ENCODE measurements at regions not wholly inside any gene's neighbourhood (a gene's known extent, or its start where the extent isn't known, plus 50 kb on each side); places are given as distances from the start of the nearest gene placed in this dataset.

GRCh38 chr12:78580296-78580695, 284.3 kb upstream of the SYT1 start:
- H3K4me1 ChIP-seq (ENCODE audit: control insufficient read depth, extremely low read depth, insufficient read depth, low read length) = no peaks in the 10 kb centered on the region
- H3K79me2 ChIP-seq (ENCODE audit: control insufficient read depth, insufficient read depth, low read length) = no peaks in the 10 kb centered on the region
- H3K4me3 ChIP-seq (replicated peaks in 1 of 3; ENCODE audit: insufficient read depth in 1 of 3, low read depth in 1 of 3, low read length in 3 of 3) = no peak overlapping the region
- no peak overlapping the region for H3K4me2 ChIP-seq (ENCODE audit: insufficient read depth, low read length)
- peak; percentile 8 for DNase-seq (ENCODE audit: low read depth, low spot score)
- FAIRE-seq = no peak
- no peak for TF ChIP-seq FOS (IDR thresholded peaks at IDR 0.05; ENCODE audit: borderline replicate concordance, insufficient read depth, low read length)
- TF ChIP-seq, protein P1, sequence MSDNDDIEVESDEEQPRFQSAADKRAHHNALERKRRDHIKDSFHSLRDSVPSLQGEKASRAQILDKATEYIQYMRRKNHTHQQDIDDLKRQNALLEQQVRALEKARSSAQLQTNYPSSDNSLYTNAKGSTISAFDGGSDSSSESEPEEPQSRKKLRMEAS (IDR thresholded peaks at IDR 0.05; ENCODE audit: insufficient read depth, insufficient read length) = no peak
- no peak for TF ChIP-seq POLR2A (IDR thresholded peaks at IDR 0.05; ENCODE audit: low read depth, low read length)
- TF ChIP-seq GATA2 (IDR thresholded peaks at IDR 0.05; ENCODE audit: insufficient read depth, insufficient read length, low read depth, low read length) = no peak
- TF ChIP-seq MYC (IDR thresholded peaks at IDR 0.05; ENCODE audit: low read depth, low read length) = no peak
- TF ChIP-seq EZH2 (IDR thresholded peaks at IDR 0.05; ENCODE audit: borderline replicate concordance, low read depth, low read length, severe bottlenecking) = no peak
- H3K9me3 ChIP-seq (replicated peaks; ENCODE audit: control insufficient read depth, insufficient read depth, low read length) = no peaks in the 10 kb centered on the region
- no peaks in the 10 kb centered on the region for H4K20me1 ChIP-seq (replicated peaks; ENCODE audit: control insufficient read depth, extremely low read depth, insufficient read depth, low read length)
- H3K36me3 ChIP-seq (ENCODE audit: control insufficient read depth in 2 of 2, extremely low read depth in 1 of 2, insufficient read depth in 2 of 2, low read length in 2 of 2) = no peaks in the 10 kb centered on the region
- intact Hi-C loops (cut with micrococcal nuclease) (no loop called here), dilution Hi-C loops (cut with MboI; ENCODE audit: extremely low pct_ligation_motif_present, low sequenced_read_pairs) (no loop called here)
- H2AFZ ChIP-seq (ENCODE audit: low read depth, low read length) = no peak overlapping the region
- no peaks in the 10 kb centered on the region for H3K9me1 ChIP-seq (replicated peaks; ENCODE audit: control insufficient read depth, extremely low read depth, insufficient read depth, low read length)
- CTCF ChIA-PET = no interaction called here
- H3K9ac ChIP-seq (replicated peaks; ENCODE audit: extremely low read depth, insufficient read depth, low read length) = no peak overlapping the region
- POLR2A ChIA-PET = no interaction called here
- no peak overlapping the region for H3K27ac ChIP-seq (ENCODE audit: insufficient read depth, low read depth, low read length)
- no TSS peak for BruUV-seq (replicated peaks)
- no peaks in the 10 kb centered on the region for H3K27me3 ChIP-seq (ENCODE audit: control insufficient read depth in 2 of 2, insufficient read depth in 2 of 2, low read length in 2 of 2)

GRCh38 chr12:78584695-78585094, 279.9 kb upstream of the SYT1 start:
- BruUV-seq (replicated peaks) = no TSS peak
- no peak overlapping the region for H3K4me3 ChIP-seq (replicated peaks in 1 of 3; ENCODE audit: insufficient read depth in 1 of 3, low read depth in 1 of 3, low read length in 3 of 3)
- H3K36me3 ChIP-seq (ENCODE audit: control insufficient read depth in 2 of 2, extremely low read depth in 1 of 2, insufficient read depth in 2 of 2, low read length in 2 of 2) = no peaks in the 10 kb centered on the region
- ChIA-PET CTCF (no interaction called here), POLR2A (no interaction called here)
- no peaks in the 10 kb centered on the region for H3K9me1 ChIP-seq (replicated peaks; ENCODE audit: control insufficient read depth, extremely low read depth, insufficient read depth, low read length)
- H3K9ac ChIP-seq (replicated peaks; ENCODE audit: extremely low read depth, insufficient read depth, low read length) = no peak overlapping the region
- DNase-seq (ENCODE audit: low read depth, low spot score) (no peak), FAIRE-seq (no peak)
- no peaks in the 10 kb centered on the region for H3K79me2 ChIP-seq (ENCODE audit: control insufficient read depth, insufficient read depth, low read length)
- no peaks in the 10 kb centered on the region for H3K4me1 ChIP-seq (ENCODE audit: control insufficient read depth, extremely low read depth, insufficient read depth, low read length)
- intact Hi-C loops (cut with micrococcal nuclease) = no loop called here
- H2AFZ ChIP-seq (ENCODE audit: low read depth, low read length) = no peak overlapping the region
- TF ChIP-seq POLR2AphosphoS5 (IDR thresholded peaks at IDR 0.05; ENCODE audit: insufficient read depth, low read depth, low read length) (no peak), GATA2 (IDR thresholded peaks at IDR 0.05; ENCODE audit: insufficient read depth, insufficient read length, low read depth, low read length) (no peak), EZH2 (IDR thresholded peaks at IDR 0.05; ENCODE audit: borderline replicate concordance, low read depth, low read length, severe bottlenecking) (no peak), POLR2A (IDR thresholded peaks at IDR 0.05; ENCODE audit: low read depth, low read length) (no peak), FOS (IDR thresholded peaks at IDR 0.05; ENCODE audit: borderline replicate concordance, insufficient read depth, low read length) (no peak), JUN (IDR thresholded peaks at IDR 0.05; ENCODE audit: borderline replicate concordance, insufficient read depth, insufficient read length, low read depth) (no peak), MYC (IDR thresholded peaks at IDR 0.05; ENCODE audit: low read depth, low read length) (no peak)
- TF ChIP-seq, protein P1 (IDR thresholded peaks at IDR 0.05; ENCODE audit: insufficient read depth, insufficient read length) = no peak
- TF ChIP-seq, protein P2, sequence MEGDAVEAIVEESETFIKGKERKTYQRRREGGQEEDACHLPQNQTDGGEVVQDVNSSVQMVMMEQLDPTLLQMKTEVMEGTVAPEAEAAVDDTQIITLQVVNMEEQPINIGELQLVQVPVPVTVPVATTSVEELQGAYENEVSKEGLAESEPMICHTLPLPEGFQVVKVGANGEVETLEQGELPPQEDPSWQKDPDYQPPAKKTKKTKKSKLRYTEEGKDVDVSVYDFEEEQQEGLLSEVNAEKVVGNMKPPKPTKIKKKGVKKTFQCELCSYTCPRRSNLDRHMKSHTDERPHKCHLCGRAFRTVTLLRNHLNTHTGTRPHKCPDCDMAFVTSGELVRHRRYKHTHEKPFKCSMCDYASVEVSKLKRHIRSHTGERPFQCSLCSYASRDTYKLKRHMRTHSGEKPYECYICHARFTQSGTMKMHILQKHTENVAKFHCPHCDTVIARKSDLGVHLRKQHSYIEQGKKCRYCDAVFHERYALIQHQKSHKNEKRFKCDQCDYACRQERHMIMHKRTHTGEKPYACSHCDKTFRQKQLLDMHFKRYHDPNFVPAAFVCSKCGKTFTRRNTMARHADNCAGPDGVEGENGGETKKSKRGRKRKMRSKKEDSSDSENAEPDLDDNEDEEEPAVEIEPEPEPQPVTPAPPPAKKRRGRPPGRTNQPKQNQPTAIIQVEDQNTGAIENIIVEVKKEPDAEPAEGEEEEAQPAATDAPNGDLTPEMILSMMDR (IDR thresholded peaks at IDR 0.05; ENCODE audit: extremely low read depth in 1 of 2, insufficient read depth in 1 of 2, low read depth in 1 of 2, low read length in 2 of 2) = no peak
- no peaks in the 10 kb centered on the region for H3K27me3 ChIP-seq (ENCODE audit: control insufficient read depth in 2 of 2, insufficient read depth in 2 of 2, low read length in 2 of 2)
- H3K9me3 ChIP-seq (replicated peaks; ENCODE audit: control insufficient read depth, insufficient read depth, low read length) = no peaks in the 10 kb centered on the region
- H4K20me1 ChIP-seq (replicated peaks; ENCODE audit: control insufficient read depth, extremely low read depth, insufficient read depth, low read length) = no peaks in the 10 kb centered on the region
- dilution Hi-C loops (cut with MboI; ENCODE audit: extremely low pct_ligation_motif_present, low sequenced_read_pairs) = no loop called here
- H3K4me2 ChIP-seq (ENCODE audit: insufficient read depth, low read length) = no peak overlapping the region
- H3K27ac ChIP-seq (ENCODE audit: insufficient read depth, low read depth, low read length) = no peak overlapping the region
